Germinal center (tissue), 1 donor: ENCODE measurements at regions not wholly inside any gene's neighbourhood (a gene's known extent, or its start where the extent isn't known, plus 50 kb on each side); places are given as distances from the start of the nearest gene placed in this dataset.

Experiments used
- DNase-seq: peaks from one replicate; pipeline ENCODE4 v3.0.0; 2012; ENCODE audit warnings: mixed read lengths, low spot score

DNA sequence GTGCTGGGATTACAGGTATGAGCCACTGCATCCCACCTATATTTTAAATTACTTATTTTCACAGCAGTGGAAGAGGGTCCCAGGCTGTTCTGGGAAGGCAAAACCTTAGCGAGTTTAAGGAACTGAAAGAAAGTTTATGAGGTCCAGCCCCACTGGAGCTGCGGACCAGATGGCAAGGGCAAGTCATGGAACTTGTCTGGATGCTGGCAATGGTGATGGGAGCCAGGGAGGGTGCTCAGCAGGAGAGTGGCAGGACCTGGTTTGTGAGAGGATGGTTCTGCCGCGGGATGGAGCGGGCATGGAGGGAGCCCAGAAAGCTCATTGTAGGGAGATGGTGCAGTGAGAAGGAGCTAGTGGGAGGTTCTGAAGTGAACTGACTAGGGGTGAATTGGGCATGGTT, 50.6 kb upstream of the SLC45A1 start:
- DNase-seq, result no peak

DNA sequence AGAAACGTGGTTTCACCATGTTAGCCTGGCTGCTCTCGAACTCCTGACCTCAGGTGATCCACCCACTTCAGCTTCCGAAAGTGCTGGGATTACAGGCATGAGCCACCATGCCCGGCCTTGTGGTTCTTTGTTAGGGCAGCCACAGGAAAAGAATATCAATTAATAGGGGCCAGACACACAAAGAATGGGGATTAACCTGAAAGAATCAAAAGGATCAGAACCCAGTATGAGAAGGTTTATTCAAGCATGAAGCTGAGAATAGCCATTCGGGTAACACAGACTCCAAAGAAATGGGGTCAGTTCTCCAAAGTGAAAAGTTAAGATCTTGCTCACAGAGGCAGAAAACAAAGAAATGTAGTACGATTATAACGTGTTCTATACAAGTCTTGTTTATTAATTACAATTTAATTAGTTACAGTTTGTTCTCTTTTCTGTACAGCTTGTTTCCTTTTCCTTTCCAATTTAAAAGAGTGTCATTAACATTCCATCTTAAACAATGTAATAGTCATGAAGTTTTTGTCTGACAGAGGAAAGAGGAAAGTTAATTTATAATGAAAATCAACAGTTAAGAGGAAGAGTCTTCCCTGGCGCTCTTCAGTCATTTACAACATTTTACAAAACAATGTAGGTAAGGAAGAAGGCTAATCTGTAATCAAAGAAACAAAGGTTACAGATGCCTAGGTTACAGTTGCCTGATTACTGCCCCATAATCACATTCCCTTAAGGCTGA, 51.3 kb upstream of the SLC45A1 start:
- no peak for DNase-seq

DNA sequence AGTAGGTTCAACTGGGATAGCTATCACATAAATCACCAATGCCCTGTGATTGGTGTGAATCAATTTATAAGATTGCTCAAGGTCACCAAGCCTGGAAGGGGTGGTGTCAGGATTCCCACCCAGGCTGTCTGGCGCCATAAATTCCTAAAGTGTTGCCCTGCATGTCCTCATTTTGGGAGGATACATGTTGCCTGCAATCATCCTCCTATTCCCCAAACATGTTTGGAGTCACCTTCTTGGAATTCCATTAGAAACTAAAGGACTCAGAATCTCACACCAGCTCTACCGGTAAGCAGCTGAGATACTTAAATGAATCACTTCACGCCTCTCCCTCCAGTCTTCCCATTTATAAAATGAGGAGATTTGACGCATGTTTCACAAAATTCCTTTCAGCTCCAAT, 54.1 kb upstream of the SLC45A1 start:
- DNase-seq, result no peak

DNA sequence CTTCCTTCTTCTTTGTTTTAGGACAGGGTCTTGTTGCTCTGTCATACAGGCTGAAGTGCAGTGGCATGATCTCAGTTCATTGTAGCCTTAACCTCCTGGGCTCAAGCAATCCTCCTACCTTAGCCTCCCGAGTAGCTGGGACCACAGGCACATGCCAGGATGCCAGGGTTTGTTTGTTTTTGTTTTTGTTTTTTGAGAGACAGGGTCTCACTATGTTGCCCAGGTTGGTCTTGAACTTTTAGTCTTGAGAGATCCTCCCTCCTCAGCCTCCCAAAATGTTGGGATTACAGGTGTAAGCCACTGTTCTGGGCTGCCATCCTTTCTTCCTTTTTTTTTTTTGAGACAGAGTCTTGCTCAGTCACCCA, 56.5 kb upstream of the SLC45A1 start:
- DNase-seq, result no peak

DNA sequence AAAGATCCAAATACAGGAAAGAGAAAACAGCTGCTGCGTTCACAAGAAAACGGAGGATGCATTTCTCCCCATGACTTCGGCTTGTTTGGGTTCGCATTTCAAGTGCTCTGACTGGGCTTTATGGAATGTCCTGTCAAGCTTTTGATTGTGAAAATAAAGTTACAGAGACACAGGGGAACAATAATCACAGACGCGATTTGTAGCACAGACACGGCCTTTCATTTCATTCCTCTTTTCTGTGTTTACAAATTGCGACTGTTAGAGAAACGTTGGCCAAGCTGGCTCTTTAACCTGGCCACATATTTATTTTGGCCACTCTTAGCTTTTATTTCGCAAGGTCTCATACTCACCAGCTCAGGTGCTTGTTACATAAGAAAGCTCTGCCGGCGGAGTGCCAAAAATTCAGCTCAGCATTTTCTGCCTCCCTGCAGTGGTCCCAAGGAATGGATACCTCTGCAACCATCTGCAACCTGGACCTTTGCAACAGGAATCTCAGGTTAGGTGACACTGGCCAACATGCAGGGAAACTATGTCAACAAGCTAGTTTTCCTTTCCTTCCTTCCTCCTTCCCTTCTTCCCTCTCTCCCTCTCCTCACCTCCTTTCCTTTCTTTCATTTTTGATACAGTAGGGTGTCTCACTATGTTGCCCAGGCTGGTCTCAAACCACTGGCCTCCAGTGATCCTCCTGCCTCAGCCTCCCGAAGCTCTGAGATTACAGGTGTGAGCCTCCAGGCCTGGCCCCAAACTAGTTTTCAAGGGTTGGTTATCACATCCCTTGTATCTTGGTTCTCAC, 58.2 kb upstream of the SLC45A1 start:
- DNase-seq, result no peak

DNA sequence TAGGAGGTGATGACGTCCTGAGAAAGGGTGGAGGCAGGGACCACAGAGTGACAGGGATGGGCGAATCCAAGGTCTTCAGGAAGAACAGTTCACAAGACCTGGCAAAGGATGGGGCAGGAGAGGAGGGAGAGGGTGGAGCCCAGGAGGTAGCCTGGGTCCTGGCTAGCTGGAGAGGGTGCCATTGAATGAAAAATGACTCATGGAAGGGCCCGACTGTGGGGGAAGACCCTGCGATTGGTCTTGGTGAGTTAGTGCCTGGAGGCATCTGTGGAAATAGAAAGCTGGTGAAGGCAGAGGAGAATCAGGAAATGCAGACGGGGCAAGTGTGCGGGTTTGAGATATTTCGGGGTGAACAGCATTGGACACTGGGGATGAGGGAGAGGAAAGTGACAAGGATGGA, 60.3 kb upstream of the SLC45A1 start:
- no peak for DNase-seq

DNA sequence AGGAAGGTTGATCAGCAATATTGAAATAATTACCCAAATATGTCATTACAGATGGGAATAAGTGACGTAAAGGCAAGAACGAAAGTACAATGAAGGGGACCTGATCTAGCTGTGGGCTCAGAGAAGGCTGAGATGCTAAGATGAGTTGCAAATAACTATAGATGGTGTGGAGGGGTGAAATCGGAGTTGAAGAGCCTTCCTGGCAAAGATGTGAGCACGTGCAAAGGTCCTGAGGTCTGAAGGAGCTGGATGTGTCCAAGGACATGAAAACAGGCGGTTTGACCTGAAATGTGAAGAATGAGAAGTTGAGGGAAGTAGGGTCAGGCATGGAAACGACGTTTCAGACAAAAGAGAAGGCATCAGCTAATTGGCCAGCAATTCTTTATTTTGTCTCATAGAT, 61.6 kb upstream of the SLC45A1 start:
- DNase-seq, result no peak

DNA sequence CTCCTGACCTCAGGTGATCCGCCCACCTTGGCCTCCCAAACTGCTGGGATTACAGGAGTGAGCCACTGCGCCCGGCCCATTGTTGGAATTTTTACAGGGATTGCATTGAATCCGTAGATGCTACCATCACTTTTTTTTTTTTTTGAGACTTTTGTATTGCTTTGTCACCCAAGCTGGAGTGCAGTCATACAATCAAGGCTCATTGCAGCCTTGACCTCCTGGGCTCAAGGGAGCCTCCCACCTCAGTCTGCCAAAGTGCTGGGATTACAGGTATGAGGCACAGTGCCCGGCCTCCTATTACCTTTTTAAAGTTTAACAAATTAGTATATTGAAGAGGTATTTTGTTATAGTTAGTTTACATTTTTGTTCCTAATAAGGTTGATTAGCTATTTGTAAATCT, 62.2 kb upstream of the SLC45A1 start:
- DNase-seq, result no peak

DNA sequence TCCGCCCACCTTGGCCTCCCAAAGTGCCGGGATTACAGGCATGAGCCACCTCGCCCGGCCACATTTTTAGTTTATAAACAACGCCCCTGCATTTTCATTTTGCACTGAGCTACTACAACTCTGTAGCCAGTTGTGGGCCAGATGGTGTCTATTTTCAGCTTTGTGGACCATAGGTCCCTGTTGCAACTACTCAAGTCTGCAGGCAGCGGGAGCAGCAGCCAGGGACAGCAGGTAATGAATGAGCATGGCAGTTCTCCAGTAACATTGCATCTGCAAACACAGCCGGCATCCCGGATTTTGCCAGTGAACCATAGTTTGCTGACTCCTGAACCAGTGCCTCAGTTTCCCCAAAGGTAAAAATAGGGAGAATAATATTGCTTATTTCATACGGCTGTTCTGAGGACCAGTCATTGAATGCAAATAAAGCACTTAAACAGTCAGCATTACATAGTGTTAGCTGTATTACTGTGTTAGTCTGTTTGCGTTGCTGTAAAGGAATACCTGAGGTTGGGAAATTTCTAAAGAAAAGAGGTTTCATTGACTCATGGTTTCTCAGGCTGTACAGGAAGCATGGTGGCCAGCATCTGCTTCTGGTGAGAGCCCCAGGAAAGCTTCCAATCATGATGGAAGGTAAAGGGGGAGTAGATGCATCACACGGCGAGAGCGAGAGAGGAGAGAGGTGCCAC, 65.5 kb upstream of the SLC45A1 start:
- DNase-seq, result no peak

DNA sequence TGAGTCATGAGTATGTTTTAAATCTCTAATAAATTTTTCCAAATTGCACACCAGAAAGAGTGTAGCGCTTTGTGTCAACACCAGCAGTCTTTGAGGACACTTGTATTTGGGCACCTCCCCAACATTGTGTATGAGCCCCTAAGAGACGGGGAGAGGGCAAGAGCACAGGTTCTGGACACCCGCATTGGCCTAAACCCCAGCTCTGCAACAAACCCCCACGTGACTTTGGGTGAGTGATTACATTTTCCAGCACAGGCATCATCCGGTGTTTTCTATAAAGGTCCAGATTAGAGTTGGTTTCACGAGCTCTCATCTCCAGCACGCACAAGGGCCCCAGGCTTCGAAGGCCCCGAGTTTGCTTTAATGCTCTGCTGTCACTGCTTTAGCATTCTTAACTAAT, 66.3 kb upstream of the SLC45A1 start:
- DNase-seq, result no peak

DNA sequence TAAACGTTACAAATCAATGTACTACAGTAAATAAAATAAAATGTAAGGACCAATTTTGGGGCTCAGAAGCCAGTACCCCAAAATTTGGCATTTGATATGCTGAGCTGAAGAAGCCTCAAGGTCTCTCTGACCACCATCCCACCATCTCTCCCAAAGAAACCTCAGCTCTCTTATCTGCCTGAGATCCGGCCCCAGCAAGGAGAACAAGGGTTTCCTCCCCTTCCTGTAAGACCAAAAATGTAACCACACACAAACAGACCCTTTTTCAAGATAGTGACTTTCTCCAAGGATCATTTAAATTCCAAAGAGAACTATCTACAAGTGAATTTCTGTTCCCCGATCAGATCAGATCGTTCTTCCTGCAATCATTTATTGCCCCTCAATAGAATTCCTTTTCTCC, 68.1 kb upstream of the SLC45A1 start:
- no peak for DNase-seq

DNA sequence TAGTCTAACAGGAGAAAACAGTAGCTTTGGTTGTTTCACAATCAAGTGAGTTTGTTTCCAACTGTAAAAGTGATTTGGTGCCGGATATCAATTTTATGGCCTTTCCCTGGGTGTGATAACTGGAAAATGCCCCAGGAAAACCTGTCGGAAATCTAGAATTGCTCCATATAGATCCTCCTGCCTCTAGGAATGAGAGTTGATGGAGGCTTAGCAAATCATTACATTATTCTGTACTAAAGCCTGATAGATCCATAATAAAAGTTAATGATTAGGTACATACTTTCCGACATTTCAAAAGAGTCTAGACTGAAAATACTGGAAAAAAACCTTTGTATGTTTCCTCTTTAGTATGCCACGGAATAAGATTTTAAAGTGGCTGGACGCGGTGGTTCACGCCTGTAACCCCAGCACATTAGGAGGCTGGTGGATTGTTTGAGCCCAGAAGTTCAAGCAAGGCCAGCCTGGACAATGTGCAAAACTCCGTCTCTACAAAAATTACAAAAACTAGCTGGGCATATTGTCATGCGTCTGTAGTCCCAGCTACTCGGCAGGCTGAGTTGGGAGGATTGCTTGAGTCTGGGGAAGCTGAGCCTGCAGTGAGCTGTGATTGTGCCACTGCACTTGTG, 70.0 kb upstream of the SLC45A1 start:
- no peak for DNase-seq

DNA sequence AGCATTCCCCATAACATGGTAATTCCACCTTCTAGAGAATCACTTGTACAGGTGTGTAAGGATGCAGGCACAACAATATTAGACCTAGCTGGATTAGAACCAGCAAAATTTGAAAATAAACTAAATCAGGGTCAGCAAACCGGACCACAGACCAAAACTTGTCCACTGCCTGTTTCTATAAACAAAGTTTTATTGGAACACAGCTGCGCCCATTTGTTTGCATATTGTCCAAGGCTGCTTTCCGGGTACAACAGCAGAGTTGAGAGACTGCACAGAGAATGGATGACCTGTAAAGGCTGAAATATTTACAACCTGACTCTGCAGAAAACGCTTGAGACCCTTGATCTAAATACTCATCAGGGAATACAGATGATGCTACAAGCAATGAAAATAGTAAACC, 73.6 kb upstream of the SLC45A1 start:
- no peak for DNase-seq

DNA sequence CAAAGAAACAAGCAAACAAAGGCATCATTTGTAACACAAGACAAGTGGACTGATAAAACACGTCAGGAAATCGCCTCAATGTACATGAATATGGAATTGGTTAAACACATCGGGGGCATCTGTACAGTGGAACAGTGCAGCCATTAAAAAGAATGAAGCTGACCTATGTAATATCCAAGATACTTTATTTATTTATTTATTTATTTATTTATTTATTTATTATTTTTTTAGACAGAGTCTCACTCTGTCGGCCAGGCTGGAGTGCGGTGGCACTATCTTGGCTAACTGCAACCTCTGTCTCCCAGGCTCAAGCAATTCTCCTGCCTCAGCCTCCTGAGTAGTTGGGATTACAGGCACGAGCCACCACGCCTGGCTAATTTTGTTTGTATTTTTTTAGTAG, 75.4 kb upstream of the SLC45A1 start:
- DNase-seq, result no peak

DNA sequence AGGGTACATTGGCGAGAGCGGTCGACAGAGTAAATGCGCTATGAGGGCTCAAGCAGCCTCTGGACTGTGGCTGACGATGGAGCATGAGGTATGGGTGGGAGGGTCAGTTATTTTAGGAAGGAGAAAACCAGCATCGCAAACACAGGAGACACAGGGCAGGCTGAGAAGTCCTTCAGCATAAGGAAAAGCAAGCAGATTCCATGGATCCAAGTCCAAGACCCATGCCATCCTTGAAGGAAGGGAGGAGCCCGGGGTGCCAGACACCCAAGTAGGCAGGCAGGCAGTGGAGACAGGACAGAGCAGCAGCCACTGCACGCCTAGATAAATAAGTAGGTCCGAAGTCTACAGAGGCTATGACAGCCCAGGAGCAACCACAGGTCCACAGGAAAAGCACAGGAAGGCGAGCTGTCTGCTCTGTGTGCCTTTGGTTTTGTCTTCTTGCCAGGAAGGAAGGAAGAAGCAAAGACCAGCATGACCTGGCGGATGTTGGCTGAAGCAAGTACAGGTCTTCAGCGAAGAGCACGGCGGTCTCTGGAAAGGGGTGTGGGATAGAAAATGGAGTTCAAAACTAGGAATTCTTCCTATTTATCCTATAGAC, 76.4 kb upstream of the SLC45A1 start:
- no peak for DNase-seq

DNA sequence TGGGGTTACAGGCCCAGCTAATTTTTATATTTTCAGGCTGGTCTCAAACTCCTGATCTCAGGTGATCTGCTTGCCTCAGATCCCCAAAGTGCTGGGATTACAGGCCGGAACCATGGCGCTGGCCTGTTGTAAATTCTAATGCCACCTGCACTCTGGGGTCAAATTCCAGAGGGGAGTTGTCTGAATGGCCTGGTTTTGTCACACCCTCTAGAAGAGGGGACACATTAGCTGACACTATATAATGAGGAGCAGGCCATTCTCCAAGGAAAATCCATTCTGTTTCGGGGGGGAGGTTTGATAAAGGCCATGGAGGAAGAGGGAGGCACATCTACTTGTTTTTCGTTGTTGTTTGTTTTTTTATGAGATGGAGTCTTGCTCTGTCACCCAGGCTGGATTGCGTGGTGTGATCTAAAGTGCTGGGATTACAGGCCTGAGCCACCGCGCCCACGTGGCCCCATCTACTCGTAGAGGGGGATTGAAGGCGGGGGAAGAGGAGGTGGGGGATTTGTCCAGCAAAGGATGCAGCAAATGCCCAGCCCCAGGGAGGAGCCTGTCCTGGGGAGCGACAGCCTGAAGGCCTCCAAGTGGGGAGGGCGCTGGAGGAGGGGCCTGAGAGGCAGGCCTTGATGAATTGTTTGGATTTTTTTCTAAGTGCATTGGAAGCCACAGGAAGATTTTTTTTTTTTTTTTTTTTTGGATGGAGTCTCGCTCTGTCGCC, 78.4 kb upstream of the SLC45A1 start:
- DNase-seq, result no peak

DNA sequence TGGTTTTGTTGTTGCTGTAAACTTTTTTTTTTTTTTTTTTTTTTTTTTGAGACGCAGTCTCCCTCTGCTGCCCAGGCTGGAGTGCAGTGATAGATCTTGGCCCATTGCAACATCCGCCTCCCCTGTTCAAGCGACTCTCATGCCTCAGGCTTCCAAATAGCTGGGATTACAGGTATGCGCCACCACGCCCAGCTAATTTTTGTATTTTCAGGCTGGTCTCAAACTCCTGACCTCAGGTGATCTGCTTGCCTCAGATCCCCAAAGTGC, 78.9 kb upstream of the SLC45A1 start:
- DNase-seq, result no peak

DNA sequence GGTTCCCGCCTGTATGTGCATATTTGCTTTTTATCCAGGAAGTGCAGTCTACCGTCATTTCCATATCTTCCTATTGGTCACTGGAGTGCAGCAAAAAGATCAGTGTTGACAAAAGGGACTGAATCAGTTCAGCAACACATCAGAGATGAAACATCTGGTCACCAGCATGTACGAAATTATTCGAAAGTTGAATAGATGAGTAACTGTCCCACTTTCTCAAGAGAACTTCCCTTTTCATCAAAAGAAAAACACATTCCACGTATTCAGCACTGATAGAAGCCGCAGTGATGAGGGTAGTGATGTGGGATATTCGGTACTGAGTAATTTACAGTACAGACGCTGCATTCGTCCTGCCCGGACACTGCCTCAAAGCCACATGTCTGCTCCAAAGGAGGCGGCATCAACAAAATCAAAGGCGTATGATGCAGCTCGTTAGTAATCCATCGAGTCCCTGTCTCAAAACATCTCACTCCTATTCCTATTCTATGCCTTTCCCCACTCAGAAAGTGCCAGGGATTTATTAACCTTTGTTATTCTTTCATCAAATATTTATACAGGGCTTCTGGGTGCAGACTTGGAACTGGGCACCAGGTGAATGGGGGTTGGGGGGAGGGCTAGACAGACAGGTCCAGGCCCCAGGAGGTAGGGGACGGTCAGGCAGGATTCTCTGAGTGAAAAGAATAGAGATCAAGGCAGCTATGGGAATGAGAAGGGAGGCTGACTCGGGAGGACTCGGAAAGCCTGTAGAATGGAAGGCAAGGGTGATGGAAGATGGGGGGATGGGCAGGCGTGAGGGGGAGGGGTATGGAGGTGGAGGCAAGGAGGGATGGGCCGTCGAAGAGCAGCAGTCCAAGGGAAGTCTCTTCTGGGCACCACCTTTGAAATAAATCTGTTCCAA, 79.5 kb upstream of the SLC45A1 start:
- DNase-seq, result no peak

DNA sequence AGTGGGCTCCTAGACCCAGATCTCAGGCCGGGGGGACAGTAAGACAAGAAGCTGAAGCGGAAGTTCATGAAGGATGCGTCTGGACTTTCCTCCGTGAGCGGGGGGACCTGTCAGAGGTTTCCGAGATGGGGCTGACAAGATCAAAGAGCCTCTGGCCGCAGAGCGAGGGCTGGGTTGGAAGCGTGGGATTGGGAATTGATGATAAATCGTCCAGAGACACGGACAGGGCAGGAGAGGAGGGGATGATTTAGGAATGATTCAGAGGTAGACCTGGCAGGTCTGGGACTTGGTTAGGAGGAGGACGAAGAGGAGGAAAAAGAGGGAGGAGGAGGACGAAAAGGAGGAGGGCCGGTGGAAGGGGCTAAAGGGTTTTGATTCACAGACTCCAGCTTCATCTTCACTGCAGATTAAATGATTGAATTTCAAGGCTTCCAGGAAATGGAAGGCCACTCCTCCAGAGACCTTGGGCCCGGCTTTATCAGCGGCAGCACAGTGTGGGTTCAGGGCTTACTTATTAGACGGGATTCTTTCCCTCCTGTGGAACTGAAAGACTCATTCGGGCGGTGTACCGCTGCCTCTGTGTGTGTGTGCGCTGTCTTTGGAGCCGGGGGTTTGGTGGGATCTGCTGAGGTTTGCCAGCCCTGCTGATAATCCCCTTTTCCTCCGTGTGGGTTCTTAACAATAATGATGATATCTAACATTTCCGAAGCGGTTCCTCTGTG, 85.7 kb upstream of the SLC45A1 start:
- DNase-seq, result no peak

DNA sequence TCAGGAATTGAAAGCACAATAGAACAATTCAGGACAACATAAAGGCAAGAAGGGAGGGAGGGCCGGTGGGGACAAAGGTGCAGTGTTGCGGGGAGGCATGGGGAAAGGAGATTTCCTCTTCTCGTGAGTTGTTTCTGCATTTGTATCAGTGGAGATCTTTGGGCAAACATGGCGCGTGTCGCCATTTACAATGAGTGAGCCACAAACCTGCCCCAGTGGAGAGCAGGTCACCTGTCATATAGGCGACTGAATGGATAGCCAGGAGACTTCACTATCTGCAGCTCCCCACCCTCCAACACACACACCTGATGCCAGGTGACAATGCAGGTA, 87.7 kb upstream of the SLC45A1 start:
- no peak for DNase-seq
